Esophagus muscularis mucosa (tissue), 4 donors: ENCODE measurements at regions not wholly inside any gene's neighbourhood (a gene's known extent, or its start where the extent isn't known, plus 50 kb on each side); places are given as distances from the start of the nearest gene placed in this dataset.

Experiments
- DNase-seq: peaks from one replicate; pipeline ENCODE4 v3.0.0-alpha.2; 2017; ENCODE audit errors: extremely low spot score
- H3K27ac ChIP-seq, 4 donors: fragments of 200-600 bp; sonication (generic); replicated peaks in 1 of 4; 1 replicate in 3 of 4; 2 replicates in 1 of 4; pipeline ENCODE4 v1.5.1; 2016 to 2019; ENCODE audit warnings: mild to moderate bottlenecking in 1 of 4
- H3K27me3 ChIP-seq, 4 donors: fragments of 200-600 bp; sonication (generic); one replicate each; pipeline versions ENCODE4 v1.5.1 to v1.6.0; 2016 to 2019
- H3K36me3 ChIP-seq, 4 donors: fragments of 200-600 bp; sonication (generic); one replicate each; pipeline ENCODE4 v1.5.1; 2016 to 2019
- H3K4me1 ChIP-seq, 4 donors: fragments of 200-600 bp; sonication (generic); one replicate each; pipeline ENCODE4 v1.5.1; 2016 to 2019
- H3K4me3 ChIP-seq, 4 donors: fragments of 200-600 bp; sonication (generic); 1 replicate in 2 of 4; 2 replicates in 2 of 4; pipeline ENCODE4 v1.5.1; 2016 to 2019; ENCODE audit warnings: mild to moderate bottlenecking in 4 of 4, moderate library complexity in 1 of 4
- H3K9me3 ChIP-seq, 4 donors: fragments of 200-600 bp; sonication (generic); 1 replicate in 3 of 4; 2 replicates in 1 of 4; pipeline ENCODE4 v1.5.1; 2016 to 2019
- CTCF ChIP-seq, 3 experiments: fragments of 200-600 bp in 2 of 3; fragments of 450-650 bp in 1 of 3; sonication (generic) in 2 of 3; IDR thresholded peaks; one replicate each; pipeline ENCODE4 v1.5.1; 2017 to 2019; ENCODE audit warnings: antibody characterized with exemption in 3 of 3, mild to moderate bottlenecking in 2 of 3, moderate library complexity in 1 of 3
- EP300 ChIP-seq: sonication (generic); formaldehyde crosslinking; IDR thresholded peaks from one replicate; pipeline ENCODE4 v1.6.1; 2017; ENCODE audit warnings: antibody characterized with exemption
- POLR2A ChIP-seq: fragments of 450-650 bp; IDR thresholded peaks from one replicate; pipeline ENCODE4 v1.6.1; 2017; ENCODE audit warnings: antibody characterized with exemption, moderate library complexity, mild to moderate bottlenecking, low read depth
- POLR2AphosphoS5 ChIP-seq, 2 donors: sonication (generic); formaldehyde crosslinking; IDR thresholded peaks; one replicate each; pipeline ENCODE4 v1.6.1; 2017; ENCODE audit warnings: antibody characterized with exemption in 2 of 2
- WGBS: methylation state at CpG from one replicate; pipeline ENCODE4 v1.1.5; 2018; 5-methylcytosine and 5-hydroxymethylcytosine counted together
- intact Hi-C: fragments of 100-400 bp; cut with DNase I; formaldehyde crosslinking; loops from one replicate; pipeline ENCODE4 v1.15.1; 2023

GRCh38 chr6:144477856-144478255, 192.7 kb downstream of the UTRN start:
- Histone ChIP-seq H3K36me3 (peaks cover 5 to 56% (median 31%) of the 10 kb centered on the region in 4 donors), H3K4me1 (peaks cover 11 to 19% (median 12%) of the 10 kb centered on the region in 4 donors), H3K27ac (no peak overlapping the region), H3K9me3 (no peaks in the 10 kb centered on the region), H3K27me3 (no peaks in the 10 kb centered on the region), H3K4me3 (no peak overlapping the region)
- no peak for DNase-seq
- intact Hi-C loops, result loop anchor here (2.0 kb wide), 1 partner anchor 259 kb away; no protein-coding TSS in a partner anchor
- TF ChIP-seq POLR2A, result no peak
- no peak for TF ChIP-seq EP300
- TF ChIP-seq CTCF (IDR thresholded peaks at IDR 0.05), result no peak
- no peak for TF ChIP-seq POLR2AphosphoS5 (IDR thresholded peaks at IDR 0.05)

- intact Hi-C loops, result loop anchor here (2.0 kb wide), 1 partner anchor 260 kb away; no protein-coding TSS in a partner anchor
- H3K36me3 ChIP-seq, result peaks cover 5 to 50% (median 32%) of the 10 kb centered on the region in 4 donors
- H3K4me1 ChIP-seq, result peaks cover 11 to 19% (median 12%) of the 10 kb centered on the region in 4 donors
- no peaks in the 10 kb centered on the region for H3K27me3 ChIP-seq
- H3K4me3 ChIP-seq, result no peak overlapping the region
- H3K9me3 ChIP-seq, result no peaks in the 10 kb centered on the region
- no peak overlapping the region for H3K27ac ChIP-seq
- 60% methylated on average over 4 of the region's 5 CpGs for WGBS
- TF ChIP-seq EP300 (no peak), POLR2A (no peak), CTCF (IDR thresholded peaks at IDR 0.05) (no peak), POLR2AphosphoS5 (IDR thresholded peaks at IDR 0.05) (no peak)
- no peak for DNase-seq
Observed at GRCh38 chr6:144478483-144478882, 193.3 kb downstream of the UTRN start.

GRCh38 chr6:144479991-144480390, 194.9 kb downstream of the UTRN start:
- Histone ChIP-seq H3K9me3 (no peaks in the 10 kb centered on the region), H3K27ac (no peak overlapping the region), H3K4me1 (peaks cover 11 to 19% (median 12%) of the 10 kb centered on the region in 4 donors), H3K36me3 (peaks cover 1 to 39% (median 26%) of the 10 kb centered on the region in 4 donors), H3K4me3 (no peak overlapping the region), H3K27me3 (no peaks in the 10 kb centered on the region)
- no peak for TF ChIP-seq POLR2AphosphoS5 (IDR thresholded peaks at IDR 0.05)
- TF ChIP-seq EP300, result no peak
- TF ChIP-seq CTCF (IDR thresholded peaks at IDR 0.05), result no peak
- no peak for TF ChIP-seq POLR2A
- WGBS, result 72% methylated on average over 1 of the region's 1 CpG
- intact Hi-C loops, result loop anchor here (2.0 to 5.0 kb wide), 2 partner anchors 193 to 261 kb away; partner anchors contain the start of gene UTRN
- no peak for DNase-seq

GRCh38 chr6:144480473-144480872, 195.3 kb downstream of the UTRN start:
- Histone ChIP-seq H3K36me3 (peaks cover 6 to 39% (median 26%) of the 10 kb centered on the region in 4 donors), H3K27ac (no peak overlapping the region), H3K4me3 (no peak overlapping the region), H3K27me3 (no peaks in the 10 kb centered on the region), H3K9me3 (no peaks in the 10 kb centered on the region), H3K4me1 (peaks cover 11 to 19% (median 12%) of the 10 kb centered on the region in 4 donors)
- intact Hi-C loops, result loop anchor here (5.0 kb wide), 1 partner anchor 193 kb away; the partner anchor contains the start of gene UTRN
- 56% methylated on average over 5 of the region's 5 CpGs for WGBS
- DNase-seq, result no peak
- no peak for TF ChIP-seq CTCF (IDR thresholded peaks at IDR 0.05)
- TF ChIP-seq POLR2A, result no peak
- no peak for TF ChIP-seq EP300
- no peak for TF ChIP-seq POLR2AphosphoS5 (IDR thresholded peaks at IDR 0.05)

GRCh38 chr6:144481527-144481926, 196.4 kb downstream of the UTRN start:
- Histone ChIP-seq H3K4me3 (no peak overlapping the region), H3K9me3 (no peaks in the 10 kb centered on the region), H3K27me3 (no peaks in the 10 kb centered on the region), H3K4me1 (peaks cover 11 to 19% (median 12%) of the 10 kb centered on the region in 4 donors), H3K27ac (no peak overlapping the region), H3K36me3 (peaks cover 17 to 39% (median 29%) of the 10 kb centered on the region in 4 donors)
- no peak for DNase-seq
- intact Hi-C loops, result loop anchor here (5.0 kb wide), 1 partner anchor 194 kb away; the partner anchor contains the start of gene UTRN
- TF ChIP-seq CTCF (IDR thresholded peaks at IDR 0.05) (no peak), POLR2AphosphoS5 (IDR thresholded peaks at IDR 0.05) (no peak), EP300 (no peak), POLR2A (no peak)
- WGBS, result 75% methylated on average over 6 of the region's 6 CpGs
